HepG2 (cell line): ENCODE measurements at regions not wholly inside any gene's neighbourhood (a gene's known extent, or its start where the extent isn't known, plus 50 kb on each side); places are given as distances from the start of the nearest gene placed in this dataset.

ENCODE experiments used
- ATAC-seq: fragments of 200-7000 bp; cut with Tn5 transposase; 3 replicates; pipeline ENCODE4 v1.9.1; 2020; ENCODE audit warnings: mild to moderate bottlenecking, moderate library complexity
- BruUV-seq: library from RNA; stranded (reverse); fragments of 400-500 nt; replicated peaks from 2 replicates; lab custom pipeline; 2021; lab: Mats Ljungman, UMichigan
- CTCF ChIA-PET: fragments of 300-600 bp; formaldehyde crosslinking; extraction: SDS; loops from one replicate; lab custom pipeline; 2021; ENCODE audit warnings: low total read pairs, inconsistent platforms, low intra/inter-chr PET ratio; lab: Yijun Ruan, JAX
- POLR2A ChIA-PET: fragments of 350-600 bp; sonication (Branson Sonifier 250); formaldehyde crosslinking; loops from one replicate; lab custom pipeline; 2020; ENCODE audit warnings: antibody characterized with exemption, inconsistent platforms; lab: Yijun Ruan, JAX
- DNase-seq: peaks from one replicate; pipeline ENCODE4 v3.0.0-alpha.2; 2015; ENCODE audit warnings: low spot score
- FAIRE-seq: peaks from 3 replicates; lab custom pipeline; 2011; peaks lifted over from hg19 to GRCh38; lab: Jason Lieb, UNC
- H2AFZ ChIP-seq: one replicate; pipeline ENCODE4 v1.6.1; 2011; ENCODE audit warnings: low read length, inconsistent platforms
- H3K27ac ChIP-seq: fragments of 300-600 bp; 3 replicates; pipeline ENCODE4 v1.8.0; 2011; ENCODE audit warnings: mixed run types, mild to moderate bottlenecking, mixed read lengths, low read length, inconsistent platforms; ENCODE audit not compliant: insufficient read depth; ENCODE audit errors: extremely low read length
- H3K27me3 ChIP-seq, 2 experiments: fragments of 200-600 bp in 1 of 2; 2 replicates in 1 of 2; 3 replicates in 1 of 2; pipeline versions ENCODE4 v1.6.0 to v1.8.0; 2011; ENCODE audit warnings: low read length in 2 of 2, mild to moderate bottlenecking in 2 of 2, moderate library complexity in 2 of 2, inconsistent platforms in 1 of 2; ENCODE audit not compliant: insufficient read depth in 2 of 2, control insufficient read depth in 1 of 2
- H3K36me3 ChIP-seq, 2 experiments: fragments of 200-600 bp in 1 of 2; replicated peaks in 1 of 2; 2 replicates in 1 of 2; 3 replicates in 1 of 2; pipeline versions ENCODE4 v1.5.1 to v1.8.0; 2011; ENCODE audit warnings: low read length in 2 of 2, inconsistent platforms in 1 of 2; ENCODE audit not compliant: insufficient read depth in 2 of 2, control insufficient read depth in 1 of 2
- H3K4me1 ChIP-seq: 2 replicates; pipeline ENCODE4 v1.5.1; 2012; ENCODE audit warnings: low read length, inconsistent platforms; ENCODE audit not compliant: insufficient read depth
- H3K4me2 ChIP-seq: 2 replicates; pipeline ENCODE4 v1.6.0; 2011; ENCODE audit warnings: low read depth, low read length, inconsistent platforms
- H3K4me3 ChIP-seq, 3 experiments: fragments of 200-600 bp in 1 of 3; sonication (generic), shearing (Covaris generic) in 1 of 3; replicated peaks in 1 of 3; 2 replicates each; pipeline ENCODE4 v1.5.1; 2011 to 2016; ENCODE audit warnings: low read length in 3 of 3, inconsistent platforms in 2 of 3, low read depth in 2 of 3, mild to moderate bottlenecking in 2 of 3, control low read depth in 1 of 3, mixed read lengths in 1 of 3; ENCODE audit not compliant: insufficient read depth in 1 of 3
- H3K79me2 ChIP-seq: one replicate; pipeline ENCODE4 v1.6.1; 2011; ENCODE audit warnings: low read length, inconsistent platforms; ENCODE audit not compliant: insufficient read depth
- H3K9ac ChIP-seq: 2 replicates; pipeline ENCODE4 v1.6.0; 2011; ENCODE audit warnings: mild to moderate bottlenecking, low read depth, low read length, inconsistent platforms; ENCODE audit not compliant: insufficient read depth
- H3K9me3 ChIP-seq: 2 replicates; pipeline ENCODE4 v1.5.1; 2012; ENCODE audit warnings: mild to moderate bottlenecking, low read length
- H4K20me1 ChIP-seq: 2 replicates; pipeline ENCODE4 v1.6.0; 2011; ENCODE audit warnings: inconsistent platforms, mild to moderate bottlenecking, low read length, moderate library complexity; ENCODE audit not compliant: insufficient read depth
- ARHGAP35 ChIP-seq: sonication (generic); formaldehyde crosslinking; IDR thresholded peaks from 2 replicates; pipeline ENCODE4 v1.9.0; 2022; ENCODE audit warnings: mild to moderate bottlenecking, inconsistent platforms, moderate library complexity, missing genetic modification reagents, borderline replicate concordance
- CTCF ChIP-seq: sonication (generic); formaldehyde crosslinking; IDR thresholded peaks from 2 replicates; pipeline ENCODE4 v1.5.0; 2020; ENCODE audit warnings: mild to moderate bottlenecking, missing genetic modification reagents, moderate library complexity
- ESRRA ChIP-seq: sonication (generic); formaldehyde crosslinking; IDR thresholded peaks from 2 replicates; pipeline ENCODE4 v1.5.1; 2020; ENCODE audit warnings: mild to moderate bottlenecking, low read depth, missing genetic modification reagents
- HMGA1 ChIP-seq: sonication (generic); formaldehyde crosslinking; conservative IDR thresholded peaks from 2 replicates; pipeline ENCODE4 v1.4.0; 2020; ENCODE audit warnings: missing genetic modification reagents
- NR2C2 ChIP-seq: sonication (generic); formaldehyde crosslinking; IDR thresholded peaks from 2 replicates; pipeline ENCODE4 v1.4.0; 2020; ENCODE audit warnings: missing genetic modification reagents, mild to moderate bottlenecking, moderate library complexity, borderline replicate concordance
- PBX2 ChIP-seq: IDR thresholded peaks from 2 replicates; pipeline ENCODE4 v1.6.1; 2016; ENCODE audit warnings: control low read depth
- SIN3A ChIP-seq: IDR thresholded peaks from 2 replicates; pipeline ENCODE4 v1.6.1; 2011; ENCODE audit warnings: low read depth, mild to moderate bottlenecking, control low read depth, low read length, borderline replicate concordance
- SNAPC2 ChIP-seq: sonication (generic); formaldehyde crosslinking; IDR thresholded peaks from 2 replicates; pipeline ENCODE4 v1.8.1; 2022; ENCODE audit warnings: mild to moderate bottlenecking, missing genetic modification reagents
- ZBTB49 ChIP-seq: sonication (generic); formaldehyde crosslinking; IDR thresholded peaks from 2 replicates; pipeline ENCODE4 v1.4.0; 2020; ENCODE audit warnings: missing genetic modification reagents, borderline replicate concordance
- ZNF704 ChIP-seq: sonication (generic); formaldehyde crosslinking; IDR thresholded peaks from 2 replicates; pipeline ENCODE4 v1.8.1; 2023; ENCODE audit warnings: mild to moderate bottlenecking, inconsistent platforms, moderate library complexity, missing genetic modification reagents, borderline replicate concordance
- ZNF772 ChIP-seq: sonication (generic); formaldehyde crosslinking; IDR thresholded peaks from 2 replicates; pipeline ENCODE4 v1.5.0; 2020; ENCODE audit warnings: mild to moderate bottlenecking, missing genetic modification reagents
- ZNF780A ChIP-seq: sonication (generic); formaldehyde crosslinking; IDR thresholded peaks from 2 replicates; pipeline ENCODE4 v1.8.0; 2022; ENCODE audit warnings: mild to moderate bottlenecking, missing genetic modification reagents, moderate library complexity
- ZNF879 ChIP-seq: sonication (generic); formaldehyde crosslinking; IDR thresholded peaks from 2 replicates; pipeline ENCODE4 v1.8.1; 2023; ENCODE audit warnings: missing genetic modification reagents
- ZSCAN20 ChIP-seq: sonication (generic); formaldehyde crosslinking; IDR thresholded peaks from 2 replicates; pipeline ENCODE4 v1.4.0; 2020; ENCODE audit warnings: missing genetic modification reagents, mild to moderate bottlenecking, borderline replicate concordance
- in situ Hi-C: cut with HindIII; loops from 2 replicates; pipeline ENCODE4 v1.10.0; 2017; ENCODE audit warnings: low pct_unique_long_range_greater_than_20kb; ENCODE audit not compliant: extremely low pct_ligation_motif_present
- intact Hi-C: fragments of 100-400 bp; cut with micrococcal nuclease; formaldehyde crosslinking; loops from one replicate; pipeline ENCODE4 v1.10.0; 2022; ENCODE audit not compliant: unreplicated experiment

- intact Hi-C loops (loop anchor here (10.0 kb wide), 2 partner anchors 53 to 123 kb away; no protein-coding TSS in a partner anchor), in situ Hi-C loops (no loop called here)
- no peak overlapping the region for H2AFZ ChIP-seq
- no peak overlapping the region for H3K4me2 ChIP-seq
- no peak overlapping the region for H3K4me3 ChIP-seq
- H4K20me1 ChIP-seq = no peaks in the 10 kb centered on the region
- DNase-seq = no peak
- H3K9ac ChIP-seq = no peak overlapping the region
- TF ChIP-seq CTCF (CRISPR knock-in tag) (no peak), ZBTB49 (CRISPR knock-in tag) (no peak), SNAPC2 (CRISPR knock-in tag) (no peak), ZNF704 (no peak), NR2C2 (CRISPR knock-in tag) (no peak), ZSCAN20 (CRISPR knock-in tag) (no peak), SIN3A (no peak), HMGA1 (no peak), ZNF879 (no peak), ZNF772 (CRISPR knock-in tag) (no peak), PBX2 (CRISPR knock-in tag) (no peak), ARHGAP35 (no peak), ESRRA (CRISPR knock-in tag) (no peak), ZNF780A (CRISPR knock-in tag) (no peak)
- TF ChIP-seq, all 625 proteins: peak for 0
- no peaks in the 10 kb centered on the region for H3K4me1 ChIP-seq
- ATAC-seq (no peak), FAIRE-seq (no peak)
- no peaks in the 10 kb centered on the region for H3K27me3 ChIP-seq
- ChIA-PET POLR2A (no interaction called here), CTCF (no interaction called here)
- no TSS peak for BruUV-seq
- H3K36me3 ChIP-seq = no peaks in the 10 kb centered on the region
- H3K79me2 ChIP-seq = no peaks in the 10 kb centered on the region
- no peaks in the 10 kb centered on the region for H3K9me3 ChIP-seq
- no peak overlapping the region for H3K27ac ChIP-seq
Observed at GRCh38 chrX:40928076-40928475, 157.2 kb upstream of the USP9X start.
